ENCODE measurements at regions not wholly inside any gene's neighbourhood (a gene's known extent, or its start where the extent isn't known, plus 50 kb on each side); places are given as distances from the start of the nearest gene placed in this dataset.

- no peak for TF ChIP-seq CTCF (IDR thresholded peaks at IDR 0.05)
- TF ChIP-seq POLR2A (IDR thresholded peaks at IDR 0.05) = no peak
These were observed 87.1 kb upstream of the CDC14C start for GRCh38 chr7:48837266-48837665.
